ENCODE measurements at regions not wholly inside any gene's neighbourhood (a gene's known extent, or its start where the extent isn't known, plus 50 kb on each side); places are given as distances from the start of the nearest gene placed in this dataset.
"Not testable (repeated sequence)": the region's sequence is repeated elsewhere in the genome, so short reads cannot be mapped to it uniquely, and the experiment has no call there.

GRCh38 chr3:187812496-187812895 is 67.2 kb upstream of the BCL6 start:
- Mint-ChIP-seq H3K27me3 (no peaks in the 10 kb centered on the region), H3K4me1 (ENCODE audit: unreplicated experiment) (peaks cover 34% of the 10 kb centered on the region), H3K27ac (no peak overlapping the region), H3K9me3 (no peaks in the 10 kb centered on the region), H3K36me3 (no peaks in the 10 kb centered on the region), H3K4me3 (no peak overlapping the region)
- DNase-seq (ENCODE audit: extremely low spot score, unreplicated experiment), result no peak
- no peak for TF ChIP-seq CTCF (conservative IDR thresholded peaks at IDR 0.05)

DNA sequence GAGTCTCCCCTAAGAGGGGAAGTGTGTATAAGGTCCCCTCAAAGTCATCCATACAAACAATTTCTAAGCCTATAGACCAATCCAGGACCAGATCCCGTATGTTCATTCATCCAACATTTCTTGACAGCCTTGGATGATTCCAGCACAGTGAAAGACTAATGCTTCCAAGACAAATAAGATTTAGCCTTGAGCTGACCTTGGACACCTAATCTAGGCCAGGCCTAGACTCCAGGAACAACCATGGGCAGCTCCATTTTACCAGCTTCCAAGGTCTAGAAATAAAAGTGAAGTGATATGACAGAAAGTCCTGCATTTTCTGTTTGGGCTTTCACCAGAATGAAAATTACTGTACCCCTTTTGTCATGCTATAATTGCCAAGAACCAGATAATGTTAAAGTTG is 67.9 kb upstream of the BCL6 start:
- Mint-ChIP-seq H3K27me3 (no peaks in the 10 kb centered on the region), H3K4me1 (ENCODE audit: unreplicated experiment) (peaks cover 31% of the 10 kb centered on the region), H3K9me3 (no peaks in the 10 kb centered on the region), H3K27ac (no peak overlapping the region), H3K36me3 (no peaks in the 10 kb centered on the region), H3K4me3 (no peak overlapping the region)
- TF ChIP-seq CTCF (conservative IDR thresholded peaks at IDR 0.05), result no peak
- DNase-seq (ENCODE audit: extremely low spot score, unreplicated experiment), result no peak

- not testable (repeated sequence) for H3K36me3 Mint-ChIP-seq; H3K4me3 Mint-ChIP-seq; H3K4me1 Mint-ChIP-seq (ENCODE audit: unreplicated experiment); DNase-seq (ENCODE audit: extremely low spot score, unreplicated experiment); H3K9me3 Mint-ChIP-seq; H3K27me3 Mint-ChIP-seq; H3K27ac Mint-ChIP-seq
These were observed 72.5 kb upstream of the BCL6 start for GRCh38 chr3:187817766-187818165.

- no peak overlapping the region for H3K27ac Mint-ChIP-seq
- H3K27me3 Mint-ChIP-seq, result no peaks in the 10 kb centered on the region
- no peaks in the 10 kb centered on the region for H3K9me3 Mint-ChIP-seq
- no peak for DNase-seq (ENCODE audit: extremely low spot score, unreplicated experiment)
- TF ChIP-seq CTCF (conservative IDR thresholded peaks at IDR 0.05), result no peak
- no peaks in the 10 kb centered on the region for H3K4me1 Mint-ChIP-seq (ENCODE audit: unreplicated experiment)
- no peak overlapping the region for H3K4me3 Mint-ChIP-seq
- no peaks in the 10 kb centered on the region for H3K36me3 Mint-ChIP-seq
These were observed 76.5 kb upstream of the BCL6 start for GRCh38 chr3:187821616-187822317.

DNA sequence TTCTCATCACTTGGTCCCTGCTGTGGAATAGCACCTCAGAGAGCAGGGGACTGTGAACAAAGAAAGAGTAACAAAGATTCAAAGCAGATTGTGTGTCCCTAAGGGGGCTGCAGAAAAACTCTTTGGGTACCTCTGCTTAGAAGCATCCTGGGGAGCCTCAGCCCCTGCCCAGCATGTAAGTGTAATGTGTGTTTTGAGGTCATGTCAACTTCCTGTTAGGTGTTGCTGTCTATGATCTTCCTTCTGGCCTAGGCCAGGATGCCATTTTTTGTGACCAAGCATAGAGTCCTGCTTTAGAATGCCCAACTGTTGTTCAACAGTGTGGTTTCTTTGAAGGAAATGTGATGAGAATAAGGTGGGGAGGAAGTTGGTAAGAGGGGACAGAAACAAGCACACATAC is 77.1 kb upstream of the BCL6 start:
- Mint-ChIP-seq H3K4me3 (no peak overlapping the region), H3K36me3 (no peaks in the 10 kb centered on the region), H3K27me3 (no peaks in the 10 kb centered on the region), H3K4me1 (ENCODE audit: unreplicated experiment) (no peaks in the 10 kb centered on the region), H3K9me3 (no peaks in the 10 kb centered on the region), H3K27ac (no peak overlapping the region)
- DNase-seq (ENCODE audit: extremely low spot score, unreplicated experiment), result no peak
- TF ChIP-seq CTCF (conservative IDR thresholded peaks at IDR 0.05), result no peak

DNA sequence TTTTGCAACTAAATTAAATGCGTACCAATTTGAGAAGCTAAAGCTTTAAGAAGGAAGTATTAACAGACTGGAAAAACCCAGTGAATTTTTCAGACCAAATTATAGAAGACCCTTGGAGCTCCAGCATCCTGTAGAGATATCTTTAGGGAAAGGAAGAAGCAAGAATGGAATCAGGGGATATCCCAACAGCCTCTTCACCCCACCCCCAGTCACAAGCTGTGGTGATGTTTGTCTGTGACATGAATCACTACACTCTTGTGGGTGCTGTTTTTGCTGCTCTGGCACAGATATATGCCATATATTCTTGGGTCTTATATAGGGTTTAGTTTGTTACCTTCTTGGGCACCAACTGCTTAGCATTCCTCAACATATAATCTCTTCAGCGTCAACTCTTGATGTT is 78.5 kb upstream of the BCL6 start:
- no peaks in the 10 kb centered on the region for H3K4me1 Mint-ChIP-seq (ENCODE audit: unreplicated experiment)
- DNase-seq (ENCODE audit: extremely low spot score, unreplicated experiment), result no peak
- H3K27me3 Mint-ChIP-seq, result no peaks in the 10 kb centered on the region
- no peaks in the 10 kb centered on the region for H3K36me3 Mint-ChIP-seq
- TF ChIP-seq CTCF (conservative IDR thresholded peaks at IDR 0.05), result no peak
- H3K4me3 Mint-ChIP-seq, result no peak overlapping the region
- H3K9me3 Mint-ChIP-seq, result no peaks in the 10 kb centered on the region
- H3K27ac Mint-ChIP-seq, result no peak overlapping the region
